Endodermal cell (in vitro differentiated cells): ENCODE measurements at regions not wholly inside any gene's neighbourhood (a gene's known extent, or its start where the extent isn't known, plus 50 kb on each side); places are given as distances from the start of the nearest gene placed in this dataset.

ENCODE experiments used
- DNase-seq: peaks from one replicate; pipeline ENCODE4 v3.0.0-alpha.2; 2017
- H3K27ac ChIP-seq: 2 replicates; pipeline ENCODE4 v1.5.1; 2013; ENCODE audit warnings: mild to moderate bottlenecking, low read depth, low read length, moderate library complexity
- H3K27me3 ChIP-seq: 2 replicates; pipeline ENCODE4 v1.6.1; 2013; ENCODE audit warnings: mild to moderate bottlenecking, low read length, moderate library complexity; ENCODE audit not compliant: insufficient read depth, control insufficient read depth, poor library complexity, severe bottlenecking
- H3K36me3 ChIP-seq: 2 replicates; pipeline ENCODE4 v1.7.0; 2013; ENCODE audit warnings: mild to moderate bottlenecking, low read length, moderate library complexity; ENCODE audit not compliant: control insufficient read depth, insufficient read depth
- H3K4me1 ChIP-seq: one replicate; pipeline ENCODE4 v1.7.0; 2013; ENCODE audit warnings: low read length; ENCODE audit not compliant: control insufficient read depth, insufficient read depth
- H3K4me3 ChIP-seq: 2 replicates; pipeline ENCODE4 v1.5.1; 2013; ENCODE audit warnings: mild to moderate bottlenecking, low read length, moderate library complexity
- H3K9ac ChIP-seq: 2 replicates; pipeline ENCODE4 v1.6.1; 2013; ENCODE audit warnings: mild to moderate bottlenecking, low read length, moderate library complexity; ENCODE audit not compliant: poor library complexity, severe bottlenecking; ENCODE audit errors: extremely low read depth
- H3K9me3 ChIP-seq: 2 replicates; pipeline ENCODE4 v1.6.1; 2013; ENCODE audit warnings: mild to moderate bottlenecking, low read length, moderate library complexity; ENCODE audit not compliant: control insufficient read depth
- H3K27ac Mint-ChIP-seq: 2 replicates; pipeline ENCODE4 v1.8.0; 2020; ENCODE audit warnings: mixed read lengths
- H3K27me3 Mint-ChIP-seq: 2 replicates; pipeline ENCODE4 v1.8.0; 2021; ENCODE audit warnings: mild to moderate bottlenecking, mixed read lengths; ENCODE audit not compliant: insufficient read depth
- H3K36me3 Mint-ChIP-seq: 2 replicates; pipeline ENCODE4 v1.8.0; 2020; ENCODE audit warnings: low read depth, mixed read lengths
- H3K4me1 Mint-ChIP-seq: 2 replicates; pipeline ENCODE4 v1.8.0; 2020; ENCODE audit warnings: mixed read lengths
- H3K4me3 Mint-ChIP-seq: 2 replicates; pipeline ENCODE4 v1.8.0; 2020; ENCODE audit warnings: mild to moderate bottlenecking, moderate library complexity, mixed read lengths
- H3K9me3 Mint-ChIP-seq: 2 replicates; pipeline ENCODE4 v1.8.0; 2020; ENCODE audit warnings: mild to moderate bottlenecking, mixed read lengths
- CTCF ChIP-seq: fragments of 200-600 bp; sonication (generic); conservative IDR thresholded peaks from 2 replicates; pipeline ENCODE4 v1.5.0; 2021; ENCODE audit warnings: antibody characterized with exemption, mild to moderate bottlenecking
- WGBS, 2 experiments: methylation state at CpG; one replicate each; pipeline versions ENCODE4 v1.1.5 to v1.1.7; 2013; ENCODE audit warnings: missing lambda C conversion rate in 2 of 2, mixed read lengths in 1 of 2; ENCODE audit not compliant: insufficient coverage in 1 of 2, insufficient read length in 1 of 2; 5-methylcytosine and 5-hydroxymethylcytosine counted together

GRCh38 chr13:50167967-50168366 lies 152.7 kb downstream of the KCNRG start:
- Histone ChIP-seq H3K9me3 (no peaks in the 10 kb centered on the region), H3K27ac (no peak overlapping the region), H3K4me3 (no peak overlapping the region), H3K36me3 (no peaks in the 10 kb centered on the region), H3K9ac (no peak overlapping the region), H3K4me1 (no peaks in the 10 kb centered on the region), H3K27me3 (no peaks in the 10 kb centered on the region)
- no peak for TF ChIP-seq CTCF
- DNase-seq: no peak
- Mint-ChIP-seq H3K9me3 (peaks cover 2% of the 10 kb centered on the region), H3K36me3 (no peaks in the 10 kb centered on the region), H3K4me3 (no peak overlapping the region), H3K27me3 (no peaks in the 10 kb centered on the region), H3K27ac (no peak overlapping the region), H3K4me1 (no peaks in the 10 kb centered on the region)
- 93 to 100% methylated on average over 3 to 4 of the region's 4 CpGs for WGBS, 2 experiments

- no peak overlapping the region for H3K27ac Mint-ChIP-seq
- TF ChIP-seq CTCF: no peak
- H3K36me3 Mint-ChIP-seq: no peaks in the 10 kb centered on the region
- no peak overlapping the region for H3K4me3 Mint-ChIP-seq
- H3K9ac ChIP-seq: no peak overlapping the region
- no peak for DNase-seq
- no peak overlapping the region for H3K4me3 ChIP-seq
- H3K4me1 ChIP-seq: no peaks in the 10 kb centered on the region
- peaks cover 2% of the 10 kb centered on the region for H3K9me3 Mint-ChIP-seq
- H3K4me1 Mint-ChIP-seq: no peaks in the 10 kb centered on the region
- no peak overlapping the region for H3K27ac ChIP-seq
- 80% methylated on average over 1 to 2 of the region's 2 CpGs for WGBS, 2 experiments
- H3K36me3 ChIP-seq: no peaks in the 10 kb centered on the region
- H3K27me3 Mint-ChIP-seq: no peaks in the 10 kb centered on the region
- H3K9me3 ChIP-seq: no peaks in the 10 kb centered on the region
- no peaks in the 10 kb centered on the region for H3K27me3 ChIP-seq
Measured at GRCh38 chr13:50168786-50169185, 153.5 kb downstream of the KCNRG start.

GRCh38 chr13:50170447-50171037 lies 155.3 kb downstream of the KCNRG start:
- H3K4me3 Mint-ChIP-seq: no peak overlapping the region
- no peak for TF ChIP-seq CTCF
- DNase-seq: no peak
- Histone ChIP-seq H3K4me3 (no peak overlapping the region), H3K9ac (no peak overlapping the region), H3K27ac (no peak overlapping the region), H3K27me3 (no peaks in the 10 kb centered on the region), H3K9me3 (no peaks in the 10 kb centered on the region), H3K4me1 (no peaks in the 10 kb centered on the region), H3K36me3 (no peaks in the 10 kb centered on the region)
- H3K9me3 Mint-ChIP-seq: peaks cover 2% of the 10 kb centered on the region
- no peaks in the 10 kb centered on the region for H3K4me1 Mint-ChIP-seq
- no peaks in the 10 kb centered on the region for H3K36me3 Mint-ChIP-seq
- no peaks in the 10 kb centered on the region for H3K27me3 Mint-ChIP-seq
- 78 to 93% methylated on average over 2 of the region's 2 CpGs for WGBS, 2 experiments
- no peak overlapping the region for H3K27ac Mint-ChIP-seq
